ENCODE measurements at regions not wholly inside any gene's neighbourhood (a gene's known extent, or its start where the extent isn't known, plus 50 kb on each side); places are given as distances from the start of the nearest gene placed in this dataset.

- DNase-seq (ENCODE audit: low spot score) (no peak), ATAC-seq (no peak), FAIRE-seq (no peak)
- TF ChIP-seq GZF1 (CRISPR knock-in tag; IDR thresholded peaks at IDR 0.05) = no peak
- TF ChIP-seq ZNF101 (CRISPR knock-in tag; IDR thresholded peaks at IDR 0.05; ENCODE audit: borderline replicate concordance, low read depth) = no peak
- TF ChIP-seq, protein P1, sequence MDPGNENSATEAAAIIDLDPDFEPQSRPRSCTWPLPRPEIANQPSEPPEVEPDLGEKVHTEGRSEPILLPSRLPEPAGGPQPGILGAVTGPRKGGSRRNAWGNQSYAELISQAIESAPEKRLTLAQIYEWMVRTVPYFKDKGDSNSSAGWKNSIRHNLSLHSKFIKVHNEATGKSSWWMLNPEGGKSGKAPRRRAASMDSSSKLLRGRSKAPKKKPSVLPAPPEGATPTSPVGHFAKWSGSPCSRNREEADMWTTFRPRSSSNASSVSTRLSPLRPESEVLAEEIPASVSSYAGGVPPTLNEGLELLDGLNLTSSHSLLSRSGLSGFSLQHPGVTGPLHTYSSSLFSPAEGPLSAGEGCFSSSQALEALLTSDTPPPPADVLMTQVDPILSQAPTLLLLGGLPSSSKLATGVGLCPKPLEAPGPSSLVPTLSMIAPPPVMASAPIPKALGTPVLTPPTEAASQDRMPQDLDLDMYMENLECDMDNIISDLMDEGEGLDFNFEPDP (CRISPR knock-in tag; conservative IDR thresholded peaks at IDR 0.05) = no peak
- TF ChIP-seq PAF1 (CRISPR knock-in tag; IDR thresholded peaks at IDR 0.05) = no peak
- TF ChIP-seq TBX3 (IDR thresholded peaks at IDR 0.05; ENCODE audit: borderline replicate concordance) = no peak
- no peak for TF ChIP-seq MEIS1 (CRISPR knock-in tag; IDR thresholded peaks at IDR 0.05; ENCODE audit: borderline replicate concordance)
- TF ChIP-seq, protein P2, sequence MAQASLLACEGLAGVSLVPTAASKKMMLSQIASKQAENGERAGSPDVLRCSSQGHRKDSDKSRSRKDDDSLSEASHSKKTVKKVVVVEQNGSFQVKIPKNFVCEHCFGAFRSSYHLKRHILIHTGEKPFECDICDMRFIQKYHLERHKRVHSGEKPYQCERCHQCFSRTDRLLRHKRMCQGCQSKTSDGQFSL (CRISPR knock-in tag; IDR thresholded peaks at IDR 0.05) = no peak
- no peak for TF ChIP-seq ISL2 (CRISPR knock-in tag; IDR thresholded peaks at IDR 0.05)
- TF ChIP-seq RNF2 (conservative IDR thresholded peaks at IDR 0.05; ENCODE audit: low read depth) = no peak
- TF ChIP-seq ZNF644 (CRISPR knock-in tag; IDR thresholded peaks at IDR 0.05; ENCODE audit: low read depth) = no peak
- TF ChIP-seq, protein P3, sequence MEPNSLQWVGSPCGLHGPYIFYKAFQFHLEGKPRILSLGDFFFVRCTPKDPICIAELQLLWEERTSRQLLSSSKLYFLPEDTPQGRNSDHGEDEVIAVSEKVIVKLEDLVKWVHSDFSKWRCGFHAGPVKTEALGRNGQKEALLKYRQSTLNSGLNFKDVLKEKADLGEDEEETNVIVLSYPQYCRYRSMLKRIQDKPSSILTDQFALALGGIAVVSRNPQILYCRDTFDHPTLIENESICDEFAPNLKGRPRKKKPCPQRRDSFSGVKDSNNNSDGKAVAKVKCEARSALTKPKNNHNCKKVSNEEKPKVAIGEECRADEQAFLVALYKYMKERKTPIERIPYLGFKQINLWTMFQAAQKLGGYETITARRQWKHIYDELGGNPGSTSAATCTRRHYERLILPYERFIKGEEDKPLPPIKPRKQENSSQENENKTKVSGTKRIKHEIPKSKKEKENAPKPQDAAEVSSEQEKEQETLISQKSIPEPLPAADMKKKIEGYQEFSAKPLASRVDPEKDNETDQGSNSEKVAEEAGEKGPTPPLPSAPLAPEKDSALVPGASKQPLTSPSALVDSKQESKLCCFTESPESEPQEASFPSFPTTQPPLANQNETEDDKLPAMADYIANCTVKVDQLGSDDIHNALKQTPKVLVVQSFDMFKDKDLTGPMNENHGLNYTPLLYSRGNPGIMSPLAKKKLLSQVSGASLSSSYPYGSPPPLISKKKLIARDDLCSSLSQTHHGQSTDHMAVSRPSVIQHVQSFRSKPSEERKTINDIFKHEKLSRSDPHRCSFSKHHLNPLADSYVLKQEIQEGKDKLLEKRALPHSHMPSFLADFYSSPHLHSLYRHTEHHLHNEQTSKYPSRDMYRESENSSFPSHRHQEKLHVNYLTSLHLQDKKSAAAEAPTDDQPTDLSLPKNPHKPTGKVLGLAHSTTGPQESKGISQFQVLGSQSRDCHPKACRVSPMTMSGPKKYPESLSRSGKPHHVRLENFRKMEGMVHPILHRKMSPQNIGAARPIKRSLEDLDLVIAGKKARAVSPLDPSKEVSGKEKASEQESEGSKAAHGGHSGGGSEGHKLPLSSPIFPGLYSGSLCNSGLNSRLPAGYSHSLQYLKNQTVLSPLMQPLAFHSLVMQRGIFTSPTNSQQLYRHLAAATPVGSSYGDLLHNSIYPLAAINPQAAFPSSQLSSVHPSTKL (CRISPR knock-in tag; IDR thresholded peaks at IDR 0.05) = no peak
- no peak for TF ChIP-seq ZSCAN25 (CRISPR knock-in tag; IDR thresholded peaks at IDR 0.05)
- TF ChIP-seq, protein P4, sequence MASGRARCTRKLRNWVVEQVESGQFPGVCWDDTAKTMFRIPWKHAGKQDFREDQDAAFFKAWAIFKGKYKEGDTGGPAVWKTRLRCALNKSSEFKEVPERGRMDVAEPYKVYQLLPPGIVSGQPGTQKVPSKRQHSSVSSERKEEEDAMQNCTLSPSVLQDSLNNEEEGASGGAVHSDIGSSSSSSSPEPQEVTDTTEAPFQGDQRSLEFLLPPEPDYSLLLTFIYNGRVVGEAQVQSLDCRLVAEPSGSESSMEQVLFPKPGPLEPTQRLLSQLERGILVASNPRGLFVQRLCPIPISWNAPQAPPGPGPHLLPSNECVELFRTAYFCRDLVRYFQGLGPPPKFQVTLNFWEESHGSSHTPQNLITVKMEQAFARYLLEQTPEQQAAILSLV (CRISPR knock-in tag; IDR thresholded peaks at IDR 0.05; ENCODE audit: borderline replicate concordance) = no peak
- TF ChIP-seq ZNF570 (CRISPR knock-in tag; IDR thresholded peaks at IDR 0.05; ENCODE audit: borderline replicate concordance) = no peak
- Histone ChIP-seq H3K4me3 (replicated peaks in 1 of 3; ENCODE audit: insufficient read depth in 1 of 3, low read depth in 2 of 3, low read length in 3 of 3) (no peak overlapping the region), H3K27ac (ENCODE audit: extremely low read length, insufficient read depth, low read length) (no peak overlapping the region), H3K27me3 (ENCODE audit: control insufficient read depth in 1 of 2, insufficient read depth in 2 of 2, low read length in 2 of 2) (peaks cover 0 to 1% of the 10 kb centered on the region in 2 experiments; a peak in 2 of 5 replicates), H3K9ac (ENCODE audit: insufficient read depth, low read depth, low read length) (no peak overlapping the region), H2AFZ (ENCODE audit: low read length) (no peak overlapping the region), H3K4me1 (ENCODE audit: insufficient read depth, low read length) (no peaks in the 10 kb centered on the region), H3K9me3 (ENCODE audit: low read length) (no peaks in the 10 kb centered on the region), H3K4me2 (ENCODE audit: low read depth, low read length) (no peak overlapping the region), H3K36me3 (replicated peaks in 1 of 2; ENCODE audit: control insufficient read depth in 1 of 2, insufficient read depth in 2 of 2, low read length in 2 of 2) (no peaks in the 10 kb centered on the region), H3K79me2 (ENCODE audit: insufficient read depth, low read length) (no peaks in the 10 kb centered on the region), H4K20me1 (ENCODE audit: insufficient read depth, low read length) (no peaks in the 10 kb centered on the region)
- in situ Hi-C loops (cut with HindIII; ENCODE audit: extremely low pct_ligation_motif_present, low pct_unique_long_range_greater_than_20kb) = no loop called here
- BruUV-seq (replicated peaks) = no TSS peak
- CTCF ChIA-PET (ENCODE audit: low intra/inter-chr PET ratio, low total read pairs) = no interaction called here
- 8% methylated on average over 7 of the region's 8 CpGs for WGBS (ENCODE audit: low lambda C conversion rate)
- intact Hi-C loops (cut with micrococcal nuclease; ENCODE audit: unreplicated experiment) = no loop called here
- POLR2A ChIA-PET = no interaction called here
Observed at GRCh38 chr22:47465222-47465621, 702.8 kb downstream of the TBC1D22A start.

Measured in HepG2 (cell line).